ENCODE measurements at regions not wholly inside any gene's neighbourhood (a gene's known extent, or its start where the extent isn't known, plus 50 kb on each side); places are given as distances from the start of the nearest gene placed in this dataset.

- H3K27me3 Mint-ChIP-seq = peaks cover 9% of the 10 kb centered on the region
- ATAC-seq (replicated peaks) = no peak
- no peaks in the 10 kb centered on the region for H3K36me3 Mint-ChIP-seq (ENCODE audit: low read depth)
- H3K4me1 Mint-ChIP-seq = no peaks in the 10 kb centered on the region
- no peaks in the 10 kb centered on the region for H3K9me3 Mint-ChIP-seq
- no peak overlapping the region for H3K27ac Mint-ChIP-seq
- H3K4me3 Mint-ChIP-seq = no peak overlapping the region
Observed at GRCh38 chr6:2488578-2488977, 243.2 kb upstream of the GMDS start.

GRCh38 chr6:2485116-2485515 lies 239.7 kb upstream of the GMDS start:
- Mint-ChIP-seq H3K27ac (no peak overlapping the region), H3K4me3 (no peak overlapping the region), H3K27me3 (peaks cover 8% of the 10 kb centered on the region), H3K36me3 (ENCODE audit: low read depth) (no peaks in the 10 kb centered on the region), H3K9me3 (peaks cover 4% of the 10 kb centered on the region), H3K4me1 (no peaks in the 10 kb centered on the region)
- ATAC-seq (replicated peaks) = no peak

DNA sequence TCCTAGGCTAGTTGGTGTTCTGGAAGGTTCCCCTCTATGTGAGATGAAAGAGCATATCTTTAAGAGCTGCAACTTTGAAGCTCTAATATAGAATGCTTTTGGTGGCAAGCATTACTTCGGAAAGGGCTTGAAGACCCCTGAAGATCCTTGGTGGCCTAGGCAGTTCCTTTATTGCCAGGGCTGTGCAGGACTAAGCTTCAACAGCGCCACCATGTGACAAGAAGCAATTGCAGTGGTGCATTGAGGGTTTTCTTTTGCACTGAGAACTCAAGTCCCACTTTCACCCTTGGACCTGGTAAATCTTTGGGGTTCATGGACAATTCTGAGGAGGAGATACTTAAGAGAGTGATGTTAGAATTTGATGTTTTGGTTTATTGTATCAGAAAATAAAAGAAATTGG lies 237.4 kb upstream of the GMDS start:
- H3K27ac Mint-ChIP-seq = no peak overlapping the region
- ATAC-seq (replicated peaks) = no peak
- peaks cover 4% of the 10 kb centered on the region for H3K9me3 Mint-ChIP-seq
- H3K27me3 Mint-ChIP-seq = peaks cover 21% of the 10 kb centered on the region
- H3K4me3 Mint-ChIP-seq = no peak overlapping the region
- H3K36me3 Mint-ChIP-seq (ENCODE audit: low read depth) = no peaks in the 10 kb centered on the region
- no peaks in the 10 kb centered on the region for H3K4me1 Mint-ChIP-seq

DNA sequence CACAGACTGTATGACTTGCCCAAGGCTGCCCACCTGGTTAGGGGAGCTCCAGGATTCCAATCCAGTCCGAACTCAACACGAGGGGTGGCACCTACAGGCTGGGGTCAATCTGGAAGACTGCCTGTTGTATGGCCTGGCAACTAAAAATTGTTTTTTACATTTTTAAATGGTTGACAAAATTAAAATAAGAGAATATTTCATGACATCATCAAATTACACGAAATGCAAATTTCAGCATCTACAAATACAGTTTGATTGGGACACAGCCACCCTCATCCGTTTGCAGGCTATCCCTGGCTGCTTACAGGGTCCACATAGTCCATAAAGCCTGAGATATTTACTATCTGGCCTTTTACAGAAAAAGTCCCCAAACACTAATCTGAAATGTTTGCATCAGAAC lies 235.9 kb upstream of the GMDS start:
- H3K36me3 Mint-ChIP-seq (ENCODE audit: low read depth) = no peaks in the 10 kb centered on the region
- H3K4me1 Mint-ChIP-seq = no peaks in the 10 kb centered on the region
- H3K4me3 Mint-ChIP-seq = no peak overlapping the region
- H3K9me3 Mint-ChIP-seq = peaks cover 4% of the 10 kb centered on the region
- H3K27me3 Mint-ChIP-seq = peaks cover 23% of the 10 kb centered on the region
- ATAC-seq (replicated peaks) = no peak
- H3K27ac Mint-ChIP-seq = no peak overlapping the region

- H3K9me3 Mint-ChIP-seq = peaks cover 4% of the 10 kb centered on the region
- ATAC-seq (replicated peaks) = no peak
- no peak overlapping the region for H3K27ac Mint-ChIP-seq
- no peak overlapping the region for H3K4me3 Mint-ChIP-seq
- H3K27me3 Mint-ChIP-seq = peaks cover 23% of the 10 kb centered on the region
- no peaks in the 10 kb centered on the region for H3K36me3 Mint-ChIP-seq (ENCODE audit: low read depth)
- no peaks in the 10 kb centered on the region for H3K4me1 Mint-ChIP-seq
Observed at GRCh38 chr6:2480267-2480966, 235.0 kb upstream of the GMDS start.

- Mint-ChIP-seq H3K27ac (no peak overlapping the region), H3K9me3 (peaks cover 4% of the 10 kb centered on the region), H3K4me3 (no peak overlapping the region), H3K27me3 (peaks cover 24% of the 10 kb centered on the region), H3K4me1 (no peaks in the 10 kb centered on the region), H3K36me3 (ENCODE audit: low read depth) (no peaks in the 10 kb centered on the region)
- no peak for ATAC-seq (replicated peaks)
Observed at GRCh38 chr6:2478200-2478599, 232.8 kb upstream of the GMDS start.

GRCh38 chr6:2477666-2478065 lies 232.3 kb upstream of the GMDS start:
- ATAC-seq (replicated peaks) = no peak
- Mint-ChIP-seq H3K36me3 (ENCODE audit: low read depth) (no peaks in the 10 kb centered on the region), H3K9me3 (peaks cover under 1% of the 10 kb centered on the region), H3K4me1 (no peaks in the 10 kb centered on the region), H3K27ac (no peak overlapping the region), H3K27me3 (peaks cover 27% of the 10 kb centered on the region), H3K4me3 (no peak overlapping the region)

DNA sequence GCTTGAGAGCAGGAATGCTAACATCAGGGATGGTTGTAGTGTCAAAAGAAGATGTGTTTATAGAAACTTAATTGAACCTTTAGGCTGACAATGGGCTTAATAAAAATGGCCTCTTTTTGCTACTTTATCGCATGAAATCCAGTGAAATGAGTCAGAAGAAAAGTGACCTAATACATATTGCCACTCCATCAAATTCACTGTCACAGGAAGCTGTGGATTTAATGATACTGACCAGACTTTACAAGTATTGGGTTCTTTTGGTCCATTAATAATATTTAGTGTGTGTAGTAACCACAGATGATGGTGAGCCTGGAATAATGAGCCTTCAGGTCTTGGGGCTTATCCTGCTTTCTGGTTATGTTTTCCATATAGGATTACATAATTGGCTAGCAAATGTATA lies 231.8 kb upstream of the GMDS start:
- Mint-ChIP-seq H3K27me3 (peaks cover 30% of the 10 kb centered on the region), H3K36me3 (ENCODE audit: low read depth) (no peaks in the 10 kb centered on the region), H3K4me3 (no peak overlapping the region), H3K9me3 (no peaks in the 10 kb centered on the region), H3K27ac (no peak overlapping the region), H3K4me1 (no peaks in the 10 kb centered on the region)
- no peak for ATAC-seq (replicated peaks)

GRCh38 chr6:2476376-2476775 lies 231.0 kb upstream of the GMDS start:
- no peaks in the 10 kb centered on the region for H3K4me1 Mint-ChIP-seq
- no peak for ATAC-seq (replicated peaks)
- H3K4me3 Mint-ChIP-seq = no peak overlapping the region
- H3K27ac Mint-ChIP-seq = no peak overlapping the region
- H3K27me3 Mint-ChIP-seq = peaks cover 27% of the 10 kb centered on the region
- no peaks in the 10 kb centered on the region for H3K9me3 Mint-ChIP-seq
- no peaks in the 10 kb centered on the region for H3K36me3 Mint-ChIP-seq (ENCODE audit: low read depth)

DNA sequence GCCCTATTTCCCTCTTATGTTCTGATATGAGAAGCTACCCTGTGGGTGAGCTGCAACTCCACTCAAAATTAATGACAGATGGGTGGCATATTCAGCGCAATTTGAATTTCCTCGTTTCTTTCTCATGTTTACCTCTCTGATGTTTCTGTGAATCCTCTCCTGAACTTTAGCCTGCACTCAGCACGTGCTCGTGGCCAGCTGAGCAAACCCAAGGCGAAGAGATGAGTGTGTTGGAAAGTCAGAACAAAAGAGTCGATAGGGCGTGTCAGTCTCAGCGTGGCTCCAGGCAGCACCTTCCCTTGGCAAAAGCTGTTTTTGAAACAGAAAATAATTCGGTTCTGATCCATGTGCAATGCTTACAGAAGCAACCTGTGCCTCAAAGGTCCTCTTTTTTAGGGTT lies 226.1 kb upstream of the GMDS start:
- peaks cover 38% of the 10 kb centered on the region for H3K27me3 Mint-ChIP-seq
- no peak for ATAC-seq (replicated peaks)
- no peak overlapping the region for H3K4me3 Mint-ChIP-seq
- H3K27ac Mint-ChIP-seq = no peak overlapping the region
- H3K4me1 Mint-ChIP-seq = no peaks in the 10 kb centered on the region
- no peaks in the 10 kb centered on the region for H3K9me3 Mint-ChIP-seq
- H3K36me3 Mint-ChIP-seq (ENCODE audit: low read depth) = no peaks in the 10 kb centered on the region

- Mint-ChIP-seq H3K27ac (no peak overlapping the region), H3K4me1 (no peaks in the 10 kb centered on the region), H3K4me3 (no peak overlapping the region), H3K27me3 (peaks cover 43% of the 10 kb centered on the region), H3K36me3 (ENCODE audit: low read depth) (no peaks in the 10 kb centered on the region), H3K9me3 (no peaks in the 10 kb centered on the region)
- ATAC-seq (replicated peaks) = no peak
Observed at GRCh38 chr6:2469428-2469827, 224.0 kb upstream of the GMDS start.

DNA sequence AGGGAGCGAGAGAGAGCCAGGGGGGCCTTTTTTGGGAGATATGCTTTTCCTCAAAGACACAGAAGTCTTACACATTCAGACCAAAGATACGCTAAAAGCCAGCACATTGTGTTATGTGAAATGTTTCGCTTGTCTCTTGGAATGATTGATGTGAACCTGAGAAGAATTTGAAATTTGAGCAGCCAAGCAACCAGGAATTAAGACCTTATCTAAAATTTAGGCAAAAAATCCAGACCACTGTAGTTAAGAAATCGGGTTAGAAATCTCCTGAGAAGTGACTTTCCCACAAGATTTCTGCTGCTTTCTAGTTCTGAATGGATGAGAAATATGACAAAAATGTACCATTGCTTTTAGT lies 223.2 kb upstream of the GMDS start:
- H3K27ac Mint-ChIP-seq = no peak overlapping the region
- ATAC-seq (replicated peaks) = no peak
- peaks cover 43% of the 10 kb centered on the region for H3K27me3 Mint-ChIP-seq
- no peak overlapping the region for H3K4me3 Mint-ChIP-seq
- no peaks in the 10 kb centered on the region for H3K4me1 Mint-ChIP-seq
- no peaks in the 10 kb centered on the region for H3K36me3 Mint-ChIP-seq (ENCODE audit: low read depth)
- H3K9me3 Mint-ChIP-seq = no peaks in the 10 kb centered on the region

- ATAC-seq (replicated peaks) = no peak
- no peak overlapping the region for H3K4me3 Mint-ChIP-seq
Observed at GRCh38 chr6:2467929-2468600, 222.7 kb upstream of the GMDS start.

DNA sequence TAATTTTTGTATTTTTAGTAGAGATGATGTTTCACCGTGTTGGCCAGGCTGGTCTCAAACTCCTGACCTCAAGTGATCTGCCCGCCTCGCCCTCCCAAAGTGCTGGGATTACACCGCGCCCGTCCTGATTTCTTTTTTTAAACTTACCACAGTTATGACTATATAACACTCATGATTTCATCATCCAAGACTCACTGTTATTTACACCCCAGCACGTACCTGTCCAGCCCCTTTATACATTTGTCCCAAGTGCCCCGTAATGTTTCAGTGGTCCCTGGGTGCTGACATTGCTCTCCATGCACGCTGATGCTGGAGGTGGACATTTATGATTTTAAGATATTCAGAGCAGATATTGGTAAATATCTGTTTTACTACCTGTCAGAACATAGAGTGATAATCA lies 219.9 kb upstream of the GMDS start:
- Mint-ChIP-seq H3K36me3 (ENCODE audit: low read depth) (no peaks in the 10 kb centered on the region), H3K9me3 (no peaks in the 10 kb centered on the region), H3K27me3 (peaks cover 30% of the 10 kb centered on the region), H3K27ac (no peak overlapping the region), H3K4me3 (no peak overlapping the region), H3K4me1 (no peaks in the 10 kb centered on the region)
- ATAC-seq (replicated peaks) = no peak

More at GRCh38 chr6:2467929-2468600, 222.7 kb upstream of the GMDS start:
- H3K36me3 Mint-ChIP-seq (ENCODE audit: low read depth) = no peaks in the 10 kb centered on the region
- no peaks in the 10 kb centered on the region for H3K9me3 Mint-ChIP-seq
- no peak overlapping the region for H3K27ac Mint-ChIP-seq
- peaks cover 41% of the 10 kb centered on the region for H3K27me3 Mint-ChIP-seq
- no peaks in the 10 kb centered on the region for H3K4me1 Mint-ChIP-seq

DNA sequence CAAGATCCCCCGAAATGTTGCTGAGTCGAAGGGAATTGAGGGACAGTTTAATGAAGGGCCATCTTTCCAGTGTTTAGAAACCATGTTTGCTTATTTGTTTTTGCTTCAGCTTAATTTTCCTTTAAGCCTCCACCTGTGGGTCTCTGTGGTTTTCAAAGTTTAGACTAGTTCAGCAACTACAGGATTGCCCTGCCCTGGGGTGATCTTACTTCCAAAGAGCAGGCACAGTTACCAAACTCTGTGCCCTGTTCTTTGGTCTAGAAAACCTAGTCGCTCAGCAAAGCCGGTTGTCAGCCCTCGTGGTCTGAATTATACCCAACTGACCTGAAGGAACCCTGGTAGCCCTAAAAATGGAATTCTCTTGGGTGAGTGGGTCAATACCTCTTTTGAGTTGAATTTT lies 219.2 kb upstream of the GMDS start:
- peaks cover 28% of the 10 kb centered on the region for H3K27me3 Mint-ChIP-seq
- no peaks in the 10 kb centered on the region for H3K9me3 Mint-ChIP-seq
- H3K4me1 Mint-ChIP-seq = no peaks in the 10 kb centered on the region
- no peak overlapping the region for H3K27ac Mint-ChIP-seq
- no peak overlapping the region for H3K4me3 Mint-ChIP-seq
- ATAC-seq (replicated peaks) = no peak
- H3K36me3 Mint-ChIP-seq (ENCODE audit: low read depth) = no peaks in the 10 kb centered on the region
